Uterus (tissue), 3 donors: ENCODE measurements at regions not wholly inside any gene's neighbourhood (a gene's known extent, or its start where the extent isn't known, plus 50 kb on each side); places are given as distances from the start of the nearest gene placed in this dataset.

Experiments
- DNase-seq, 2 donors: peaks; one replicate each; pipeline ENCODE4 v3.0.0-alpha.2; 2019 to 2020
- H3K27ac ChIP-seq, 2 donors: fragments of 200-600 bp; sonication (generic); 1 replicate in 1 of 2; 2 replicates in 1 of 2; pipeline ENCODE4 v1.5.1; 2016 to 2018
- H3K27me3 ChIP-seq, 2 donors: fragments of 200-600 bp; sonication (generic); one replicate each; pipeline ENCODE4 v1.5.1; 2018 to 2019; ENCODE audit warnings: control low read depth in 1 of 2
- H3K36me3 ChIP-seq, 2 donors: fragments of 200-600 bp; sonication (generic); one replicate each; pipeline ENCODE4 v1.5.1; 2019; ENCODE audit warnings: control low read depth in 1 of 2
- H3K4me1 ChIP-seq, 2 donors: fragments of 200-600 bp; sonication (generic); one replicate each; pipeline ENCODE4 v1.5.1; 2018 to 2019; ENCODE audit warnings: control low read depth in 1 of 2
- H3K4me3 ChIP-seq, 2 donors: fragments of 200-600 bp; sonication (generic); 1 replicate in 1 of 2; 2 replicates in 1 of 2; pipeline ENCODE4 v1.5.1; 2018 to 2019; ENCODE audit warnings: mild to moderate bottlenecking in 1 of 2
- H3K9me3 ChIP-seq, 2 donors: fragments of 200-600 bp; sonication (generic); one replicate each; pipeline ENCODE4 v1.5.1; 2019; ENCODE audit warnings: control low read depth in 1 of 2
- CTCF ChIP-seq, 4 experiments: fragments of 200-600 bp in 2 of 4; fragments of 450-650 bp in 2 of 4; sonication (generic) in 2 of 4; IDR thresholded peaks; one replicate each; pipeline ENCODE4 v1.5.1; 2016 to 2019; ENCODE audit warnings: antibody characterized with exemption in 4 of 4, mild to moderate bottlenecking in 2 of 4, moderate library complexity in 1 of 4
- POLR2A ChIP-seq, 2 donors: fragments of 450-650 bp; IDR thresholded peaks; one replicate each; pipeline ENCODE4 v1.6.1; 2016; ENCODE audit warnings: antibody characterized with exemption in 2 of 2, mild to moderate bottlenecking in 1 of 2, moderate library complexity in 1 of 2
- intact Hi-C: fragments of 100-400 bp; cut with DNase I; formaldehyde crosslinking; loops from one replicate; pipeline ENCODE4 v1.15.1; 2023; ENCODE audit warnings: low total_unique reads
- donor health status: DM: yes; HTN: yes; CAD: no.

- TF ChIP-seq POLR2A (IDR thresholded peaks at IDR 0.05) (no peak), CTCF (IDR thresholded peaks at IDR 0.05) (no peak)
- Histone ChIP-seq H3K27me3 (no peaks in the 10 kb centered on the region), H3K9me3 (no peaks in the 10 kb centered on the region), H3K36me3 (no peaks in the 10 kb centered on the region), H3K4me3 (no peak overlapping the region), H3K4me1 (no peaks in the 10 kb centered on the region), H3K27ac (no peak overlapping the region)
- DNase-seq, result no peak
- intact Hi-C loops, result no loop called here
These were observed 280.2 kb upstream of the FBXO33 start for GRCh38 chr14:39712293-39712999.

DNA sequence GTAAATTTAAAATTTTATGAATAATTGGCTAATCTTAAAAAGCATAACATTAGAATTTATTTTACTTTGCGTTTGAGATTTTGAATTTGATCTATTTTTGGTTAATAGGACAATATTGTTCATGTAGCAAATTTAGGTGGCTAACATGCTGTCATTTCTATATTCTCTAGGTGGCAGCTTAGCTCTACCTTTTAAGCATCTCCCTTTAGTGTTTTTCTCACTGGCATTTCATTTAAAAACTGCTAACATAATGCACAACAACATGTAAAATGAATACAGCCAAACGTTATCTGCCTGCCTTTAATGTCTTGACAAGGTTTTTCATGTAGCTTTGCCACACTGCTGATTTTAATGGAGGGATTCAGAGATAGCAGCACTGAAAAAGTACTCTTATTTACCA, 272.4 kb upstream of the FBXO33 start:
- Histone ChIP-seq H3K9me3 (no peaks in the 10 kb centered on the region), H3K4me1 (no peaks in the 10 kb centered on the region), H3K4me3 (no peak overlapping the region), H3K27ac (no peak overlapping the region), H3K27me3 (no peaks in the 10 kb centered on the region), H3K36me3 (no peaks in the 10 kb centered on the region)
- DNase-seq, result no peak
- no peak for TF ChIP-seq POLR2A (IDR thresholded peaks at IDR 0.05)
- TF ChIP-seq CTCF (IDR thresholded peaks at IDR 0.05), result no peak
- intact Hi-C loops, result no loop called here

DNA sequence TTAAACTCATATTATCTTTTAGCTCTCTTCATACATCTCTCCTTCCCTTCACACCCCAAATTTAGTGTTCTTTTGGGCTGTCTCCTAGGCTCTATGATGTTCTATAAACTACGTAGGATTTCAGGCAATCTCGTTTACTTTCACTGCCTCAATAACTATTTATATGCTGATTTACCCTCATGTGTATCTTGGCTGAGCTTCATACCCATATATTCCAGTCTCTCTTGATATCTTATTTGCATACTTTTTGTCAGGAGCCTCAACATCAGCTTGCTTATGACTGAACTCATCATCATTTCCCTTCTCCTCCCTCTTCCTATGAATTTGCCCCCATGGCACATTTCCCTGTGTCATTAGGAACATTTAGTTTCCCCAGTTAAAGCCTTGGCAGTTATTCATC, 262.1 kb upstream of the FBXO33 start:
- Histone ChIP-seq H3K9me3 (no peaks in the 10 kb centered on the region), H3K27me3 (no peaks in the 10 kb centered on the region), H3K4me3 (no peak overlapping the region), H3K36me3 (no peaks in the 10 kb centered on the region), H3K4me1 (no peaks in the 10 kb centered on the region), H3K27ac (no peak overlapping the region)
- TF ChIP-seq POLR2A (IDR thresholded peaks at IDR 0.05), result no peak
- no peak for TF ChIP-seq CTCF (IDR thresholded peaks at IDR 0.05)
- no peak for DNase-seq
- intact Hi-C loops, result no loop called here

- no peak overlapping the region for H3K27ac ChIP-seq
- intact Hi-C loops, result no loop called here
- TF ChIP-seq CTCF (IDR thresholded peaks at IDR 0.05) (no peak), POLR2A (IDR thresholded peaks at IDR 0.05) (no peak)
- DNase-seq, result no peak
- H3K36me3 ChIP-seq, result no peaks in the 10 kb centered on the region
- H3K27me3 ChIP-seq, result no peaks in the 10 kb centered on the region
- H3K9me3 ChIP-seq, result no peaks in the 10 kb centered on the region
- no peaks in the 10 kb centered on the region for H3K4me1 ChIP-seq
- no peak overlapping the region for H3K4me3 ChIP-seq
These were observed 251.5 kb upstream of the FBXO33 start for GRCh38 chr14:39683691-39684260.

DNA sequence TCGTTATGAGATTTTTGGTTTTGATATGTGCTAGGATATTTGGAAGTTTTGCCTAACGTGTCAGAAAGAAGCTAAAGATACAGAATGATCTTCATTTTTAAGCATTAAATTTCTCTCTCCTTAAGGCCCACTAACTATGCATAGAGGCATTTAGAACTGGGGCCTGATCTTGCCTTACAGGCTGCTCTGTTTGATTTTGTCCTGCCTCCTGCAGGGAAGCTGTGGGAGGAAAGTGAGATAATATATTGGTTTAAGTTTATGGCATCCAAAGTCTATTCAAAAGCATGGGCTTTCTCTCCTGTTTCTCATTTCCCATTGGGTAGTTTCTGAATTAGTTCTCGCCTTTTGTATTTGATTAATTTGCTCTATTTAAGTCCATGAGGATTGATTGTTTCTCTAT, 250.3 kb upstream of the FBXO33 start:
- no peak for DNase-seq
- H3K9me3 ChIP-seq, result no peaks in the 10 kb centered on the region
- H3K4me1 ChIP-seq, result no peaks in the 10 kb centered on the region
- intact Hi-C loops, result no loop called here
- H3K4me3 ChIP-seq, result no peak overlapping the region
- H3K27me3 ChIP-seq, result no peaks in the 10 kb centered on the region
- H3K36me3 ChIP-seq, result no peaks in the 10 kb centered on the region
- no peak for TF ChIP-seq POLR2A (IDR thresholded peaks at IDR 0.05)
- no peak for TF ChIP-seq CTCF (IDR thresholded peaks at IDR 0.05)
- no peak overlapping the region for H3K27ac ChIP-seq
